GM19238 (cell line): ENCODE measurements at regions not wholly inside any gene's neighbourhood (a gene's known extent, or its start where the extent isn't known, plus 50 kb on each side); places are given as distances from the start of the nearest gene placed in this dataset.

Experiments used
- DNase-seq: peaks from one replicate; pipeline ENCODE4 v3.0.0; 2011; ENCODE audit warnings: low spot score; ENCODE audit not compliant: insufficient read length

DNA sequence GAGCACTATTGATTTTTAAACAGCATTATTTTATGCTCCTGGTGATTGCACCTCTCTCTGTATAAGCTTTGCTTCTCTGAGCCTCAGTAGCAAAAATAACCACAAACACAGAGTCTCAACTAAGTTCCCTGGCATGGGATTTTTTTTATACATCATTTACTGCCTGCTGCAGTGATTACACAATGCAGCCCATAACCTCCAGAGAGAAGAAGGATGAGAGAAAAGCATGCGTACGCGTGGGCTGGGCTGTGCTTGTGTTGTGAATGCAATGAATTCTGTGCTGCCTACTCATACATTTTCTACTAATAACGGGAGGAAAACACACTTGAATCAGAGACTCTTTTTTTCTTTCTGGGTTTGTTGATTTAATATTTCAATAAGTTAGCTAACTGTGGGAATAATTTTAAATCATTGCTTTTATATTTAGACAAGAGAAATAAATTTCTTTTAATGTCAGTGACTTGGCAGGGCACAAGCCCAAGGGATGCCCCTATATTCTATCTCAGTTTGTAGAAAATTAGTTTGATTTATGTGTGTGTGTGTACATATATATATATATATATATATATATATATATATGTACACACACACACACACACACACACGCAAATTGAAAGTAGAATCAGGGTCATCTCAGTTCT, 351.5 kb downstream of the MED10 start:
- DNase-seq = no peak

DNA sequence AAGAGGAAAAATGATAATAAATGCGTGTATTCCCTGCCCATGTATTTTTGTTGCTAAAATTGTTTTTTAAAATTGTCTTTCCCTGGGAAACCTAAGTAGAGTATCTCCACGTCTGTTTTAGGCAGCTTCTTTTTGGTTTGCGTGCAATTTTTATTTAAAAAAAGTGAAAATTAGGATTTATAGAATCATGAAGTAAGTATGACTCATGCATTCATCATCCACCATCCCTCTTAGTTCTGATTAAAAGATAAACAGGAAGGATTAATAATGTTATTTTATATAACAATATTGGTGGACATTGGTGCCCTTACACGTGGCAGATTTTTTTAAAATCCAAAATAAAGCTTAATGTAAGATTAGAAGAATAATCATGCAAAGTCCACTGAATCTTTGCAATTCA, 358.7 kb downstream of the MED10 start:
- no peak for DNase-seq

DNA sequence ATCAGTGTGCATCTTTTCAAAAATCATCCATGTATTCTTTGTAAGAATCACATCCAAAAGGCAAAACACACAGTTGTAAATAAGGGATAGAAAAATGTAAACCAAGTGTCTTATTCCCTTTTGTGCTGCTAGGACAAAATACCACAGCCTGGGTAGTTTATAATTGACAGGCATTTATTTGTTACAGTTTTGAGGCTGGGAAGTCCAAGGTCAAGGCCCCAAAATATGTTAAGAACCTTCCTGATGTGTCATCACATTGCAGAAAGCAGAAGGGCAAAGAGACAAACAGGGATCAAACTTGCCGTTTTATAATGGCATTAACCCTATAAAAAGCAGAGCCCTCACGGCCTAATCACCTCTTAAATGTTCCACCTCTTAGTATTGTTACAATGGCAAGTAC, 364.8 kb downstream of the MED10 start:
- no peak for DNase-seq

DNA sequence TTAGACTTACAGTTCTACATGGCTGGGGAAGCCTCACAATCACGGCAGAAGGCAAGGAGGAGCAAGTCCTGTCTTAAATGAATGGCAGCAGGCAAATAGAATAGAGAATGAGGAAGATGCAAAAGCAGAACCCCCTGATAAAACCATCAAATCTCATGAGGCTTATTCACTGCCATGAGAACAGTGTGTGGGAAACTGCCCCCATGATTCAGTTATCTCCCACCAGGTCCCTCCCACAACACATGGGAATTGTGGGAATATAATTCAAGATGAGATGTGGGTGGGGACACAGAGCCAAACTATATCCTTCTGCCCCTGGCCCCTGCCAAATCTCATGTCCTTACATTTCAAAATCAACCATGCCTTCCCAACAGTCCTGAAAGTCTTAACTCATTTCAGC, 367.1 kb downstream of the MED10 start:
- DNase-seq = no peak

DNA sequence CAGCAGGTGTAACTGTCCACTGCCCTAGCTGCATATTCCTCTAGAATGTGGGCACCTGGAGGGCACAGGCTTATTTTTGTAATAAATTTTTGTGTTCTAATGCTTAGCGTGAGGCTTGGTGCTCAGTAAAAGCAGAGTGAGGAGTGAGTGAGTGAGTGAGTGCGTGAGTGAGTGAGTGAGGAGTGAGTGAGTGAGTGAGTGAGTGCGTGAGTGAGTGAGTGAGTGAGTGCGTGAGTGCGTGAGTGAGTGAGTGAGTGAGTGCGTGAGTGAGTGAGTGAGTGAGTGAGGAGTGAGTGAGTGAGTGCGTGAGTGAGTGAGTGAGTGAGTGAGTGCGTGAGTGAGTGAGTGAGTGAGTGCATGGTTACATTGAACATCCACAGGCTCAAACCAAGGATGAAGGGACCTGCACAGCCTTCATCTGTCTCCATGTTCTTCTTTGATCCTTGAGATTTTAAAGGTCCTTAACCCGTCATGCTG, 371.5 kb downstream of the MED10 start:
- DNase-seq = no peak

DNA sequence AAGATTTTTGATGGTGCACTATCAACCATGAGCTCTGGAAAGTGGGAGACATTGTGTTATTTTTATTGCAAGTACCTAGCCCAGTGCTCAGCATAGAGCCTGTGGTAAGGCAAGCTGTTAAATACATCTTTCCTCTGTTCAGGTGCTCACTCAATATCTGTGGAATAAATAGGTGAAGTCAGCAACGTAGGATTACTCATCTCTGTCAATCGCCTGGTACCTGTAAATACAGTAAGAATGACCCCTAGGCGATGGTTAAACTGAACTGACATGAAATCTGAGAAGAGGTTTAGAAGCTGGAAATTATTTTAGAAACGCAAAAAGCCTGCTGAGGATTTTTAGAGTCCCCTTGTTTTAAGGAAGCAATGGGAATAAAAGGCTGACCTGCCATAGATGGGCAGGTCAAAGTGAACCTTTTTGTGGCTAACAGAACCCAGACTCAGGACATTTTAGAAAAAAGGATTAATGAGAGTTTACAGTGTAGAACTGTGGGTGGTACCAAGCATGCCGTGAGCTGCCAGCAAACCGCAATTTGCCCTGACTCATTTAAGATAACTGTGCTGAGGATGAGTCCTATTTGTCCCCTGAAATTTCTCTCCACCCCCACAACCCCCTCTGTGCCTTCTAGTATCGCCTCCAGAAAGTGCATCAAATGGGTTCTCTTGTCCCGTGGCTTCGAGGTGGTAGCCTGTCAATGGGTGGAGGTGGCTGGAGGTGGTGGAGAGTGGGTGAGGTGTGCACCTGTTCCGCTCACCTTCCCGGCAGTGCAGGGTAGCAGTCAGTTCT, 375.1 kb downstream of the MED10 start:
- no peak for DNase-seq

DNA sequence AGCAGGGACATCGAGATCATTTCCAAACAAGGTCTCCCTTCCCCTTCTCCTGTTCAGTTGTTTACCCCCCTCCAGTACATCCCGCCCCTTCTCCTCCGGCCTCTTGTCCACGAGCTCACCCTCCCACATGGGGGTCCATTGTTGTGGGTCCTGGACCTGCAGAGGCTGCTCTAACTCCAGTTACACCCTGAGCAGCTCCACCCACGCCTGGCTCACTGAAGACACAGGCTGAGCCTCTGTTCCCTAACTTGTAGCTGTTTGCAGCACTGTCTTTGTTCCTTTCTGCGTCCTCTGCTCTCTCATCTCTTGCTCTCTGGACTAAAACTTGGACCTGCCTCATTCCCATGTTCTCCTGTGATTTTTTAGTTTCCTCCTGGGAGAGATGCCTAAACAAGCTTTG, 377.5 kb downstream of the MED10 start:
- DNase-seq = no peak

DNA sequence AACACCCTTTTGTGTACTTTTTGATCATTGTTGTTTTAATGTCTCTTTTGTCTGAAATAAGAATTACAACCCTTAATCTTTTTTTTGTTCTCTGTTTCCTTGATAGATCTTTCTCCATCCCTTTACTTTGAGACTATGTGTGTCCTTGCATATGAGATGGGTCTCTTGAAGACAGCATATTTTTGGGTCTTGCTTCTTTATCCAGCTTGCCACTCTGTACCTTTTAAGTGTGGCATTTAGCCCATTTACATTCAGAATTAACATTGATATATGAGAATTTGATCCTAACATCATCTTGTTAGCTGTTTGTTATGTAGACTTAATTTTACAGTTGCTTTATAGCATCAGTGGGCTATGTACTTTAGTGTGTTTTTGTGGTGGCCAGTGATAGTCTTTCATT, 382.5 kb downstream of the MED10 start:
- DNase-seq = no peak

DNA sequence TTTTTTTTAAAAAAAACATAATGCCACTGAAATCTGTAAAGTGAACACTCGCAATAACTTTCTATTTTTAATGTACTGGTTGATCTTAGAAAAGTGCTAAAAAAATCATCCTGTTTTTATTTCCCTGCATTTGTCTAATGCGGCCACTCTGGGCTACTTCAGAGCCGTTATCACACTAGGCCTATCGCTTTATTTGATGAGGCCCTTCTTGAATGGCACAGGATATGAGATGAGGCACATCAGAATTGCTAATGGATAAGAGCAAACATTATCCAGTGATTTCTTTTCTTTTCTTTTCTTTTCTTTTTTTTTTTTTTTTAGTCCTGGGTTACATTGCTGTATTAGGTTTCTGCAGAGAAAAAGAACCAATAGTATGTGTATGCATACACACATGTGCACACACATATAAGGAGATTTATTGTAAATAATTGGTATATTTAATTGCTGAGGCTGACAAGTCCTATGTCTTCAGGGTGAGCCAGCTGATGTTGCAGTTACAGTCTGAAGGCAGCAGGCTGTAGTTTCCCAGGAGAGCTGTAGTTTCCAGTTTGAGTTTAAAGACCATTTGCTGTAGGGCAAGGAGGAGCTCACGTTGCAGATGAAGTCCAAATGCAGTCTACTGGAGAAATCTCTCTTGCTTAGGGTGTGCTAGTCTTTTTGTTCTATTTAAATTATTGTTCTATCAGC, 391.7 kb downstream of the MED10 start:
- DNase-seq = no peak

DNA sequence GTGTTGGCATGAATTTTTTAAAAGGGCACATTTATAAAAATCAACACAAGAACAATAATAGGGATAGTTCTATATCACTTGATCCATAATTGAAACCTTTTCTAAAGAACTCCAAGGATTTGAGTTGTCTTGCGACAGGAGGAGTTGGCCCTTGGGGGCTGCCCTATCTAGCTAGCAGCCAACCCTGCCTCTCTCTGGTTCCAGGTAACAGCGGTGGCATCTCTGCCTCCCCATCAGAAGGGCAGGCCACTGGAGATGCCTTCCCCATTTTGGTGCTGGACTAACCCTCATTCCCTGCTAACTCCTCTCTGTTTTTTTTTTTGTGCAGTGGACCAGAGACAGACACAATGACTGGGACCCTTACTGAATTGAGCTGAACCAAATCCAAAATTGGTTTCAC, 393.0 kb downstream of the MED10 start:
- no peak for DNase-seq

DNA sequence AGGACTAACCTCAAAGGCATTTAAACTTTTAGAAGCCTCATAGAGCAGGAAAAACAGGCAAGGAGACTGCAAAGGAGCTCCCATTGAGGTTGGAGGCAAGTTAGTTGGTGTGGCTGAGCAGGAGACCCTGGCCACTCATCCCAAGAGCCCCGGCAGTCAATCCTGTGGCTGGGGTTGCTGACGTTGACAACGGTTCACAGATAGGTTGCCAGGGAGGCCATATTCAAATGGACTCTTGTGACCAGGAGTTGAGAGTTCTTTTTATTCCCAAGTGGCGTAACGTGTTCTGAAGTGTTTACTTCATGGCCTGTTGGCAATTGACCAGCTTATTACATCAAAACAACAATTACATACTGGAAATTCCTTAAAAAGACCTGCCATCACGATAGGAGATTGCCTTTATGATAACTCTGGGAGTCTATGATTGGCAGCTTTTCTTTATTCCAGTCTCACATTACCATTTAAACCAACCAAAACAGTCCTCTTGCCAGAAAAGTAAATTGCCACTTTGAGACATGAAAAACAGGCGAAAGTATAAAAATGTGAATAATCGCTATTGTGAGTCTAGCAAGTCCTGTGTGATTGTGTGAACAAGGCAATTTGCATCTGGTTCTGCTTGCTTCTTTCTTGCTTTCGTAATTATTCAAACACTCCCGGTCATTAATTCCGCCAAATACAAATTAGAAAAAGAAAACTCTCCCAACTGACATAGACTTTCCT, 394.9 kb downstream of the MED10 start:
- DNase-seq = no peak

DNA sequence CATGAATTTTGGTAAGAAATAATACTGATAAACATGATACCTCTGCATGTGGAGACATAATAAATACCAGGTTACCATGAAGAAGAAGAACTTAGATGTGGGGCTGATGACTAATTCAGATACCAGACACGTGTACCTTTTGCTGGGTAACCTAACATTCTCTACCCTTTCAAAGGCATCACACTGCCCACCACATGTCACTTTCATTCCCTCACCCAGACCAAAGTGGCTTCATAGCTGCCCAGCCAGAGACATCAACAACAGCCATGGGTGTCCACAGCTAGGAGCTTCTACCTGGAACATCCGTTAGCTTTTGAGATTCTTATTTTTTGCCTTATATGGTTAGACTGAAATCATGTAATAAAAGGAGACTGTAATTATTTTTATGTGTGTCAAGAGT, 396.8 kb downstream of the MED10 start:
- no peak for DNase-seq

DNA sequence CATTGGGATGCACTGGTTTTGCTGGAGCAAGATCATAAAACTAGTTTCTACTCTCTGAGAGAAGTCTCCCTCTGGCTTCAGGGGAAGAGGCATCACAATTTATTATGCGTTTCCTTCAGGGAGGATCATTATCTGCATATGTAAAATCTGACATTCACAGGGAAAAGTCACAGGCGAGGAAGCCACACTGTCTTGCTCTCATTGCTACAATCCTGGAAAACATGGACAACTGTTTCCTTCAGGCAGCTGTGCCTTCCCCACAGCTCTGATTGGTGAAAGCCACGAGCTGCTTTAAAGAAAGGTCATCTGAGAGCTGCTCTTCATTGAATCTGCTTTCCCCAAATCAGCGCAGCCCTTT, 397.8 kb downstream of the MED10 start:
- no peak for DNase-seq

DNA sequence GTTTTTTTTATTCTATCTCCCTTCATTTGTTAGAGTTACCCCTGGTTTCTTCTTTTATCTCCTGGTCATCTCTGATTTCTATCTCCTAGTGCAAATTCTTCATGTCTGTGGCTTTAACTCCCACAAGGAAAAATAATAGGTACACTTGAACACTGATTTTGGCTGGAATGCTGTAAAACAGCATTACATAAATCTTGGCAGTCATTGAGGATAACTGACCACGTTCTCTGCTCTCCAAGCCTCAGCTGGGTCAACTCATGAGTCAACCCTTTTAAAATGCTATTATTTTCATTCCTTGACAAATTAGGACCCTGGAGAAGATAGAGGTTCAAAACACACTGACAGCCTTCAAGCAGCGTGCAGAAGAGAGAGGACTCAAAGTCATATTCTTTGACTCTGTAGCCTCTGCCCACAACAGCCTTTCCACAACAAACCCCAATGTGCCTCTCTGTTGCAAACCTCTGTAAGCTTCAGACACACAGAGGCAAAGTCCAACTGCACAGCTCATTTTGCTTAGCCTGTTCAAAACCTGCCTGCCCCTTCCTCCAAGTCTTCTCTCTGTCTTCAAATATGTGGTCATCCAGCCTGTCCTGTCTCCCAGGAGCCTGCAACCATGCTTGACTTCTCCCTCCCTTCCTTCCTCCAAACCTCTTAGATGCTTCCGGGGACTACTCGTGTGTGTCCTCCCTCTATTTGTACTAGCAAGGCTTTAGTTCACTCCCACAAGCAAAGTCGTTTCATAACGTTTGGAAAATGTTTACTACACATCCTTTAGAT, 398.4 kb downstream of the MED10 start:
- DNase-seq = no peak

DNA sequence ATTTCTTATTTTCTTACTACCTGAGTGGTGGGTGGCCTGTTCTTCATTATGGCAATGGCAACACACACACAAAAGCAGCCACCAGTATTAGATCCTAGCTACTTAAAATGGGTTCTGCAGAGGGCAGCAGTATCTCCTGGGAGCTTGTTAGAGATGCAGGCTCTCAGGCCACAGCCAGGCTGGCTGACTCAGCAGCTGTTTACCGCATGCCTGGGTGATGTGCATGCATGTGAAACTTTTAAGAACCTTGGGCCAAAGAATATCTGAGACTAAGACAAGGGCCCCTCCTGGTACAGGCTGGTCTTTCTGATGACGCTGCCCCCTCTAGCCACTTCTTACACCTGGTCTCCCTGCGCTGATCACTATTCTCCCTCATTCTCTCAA, 399.0 kb downstream of the MED10 start:
- no peak for DNase-seq

DNA sequence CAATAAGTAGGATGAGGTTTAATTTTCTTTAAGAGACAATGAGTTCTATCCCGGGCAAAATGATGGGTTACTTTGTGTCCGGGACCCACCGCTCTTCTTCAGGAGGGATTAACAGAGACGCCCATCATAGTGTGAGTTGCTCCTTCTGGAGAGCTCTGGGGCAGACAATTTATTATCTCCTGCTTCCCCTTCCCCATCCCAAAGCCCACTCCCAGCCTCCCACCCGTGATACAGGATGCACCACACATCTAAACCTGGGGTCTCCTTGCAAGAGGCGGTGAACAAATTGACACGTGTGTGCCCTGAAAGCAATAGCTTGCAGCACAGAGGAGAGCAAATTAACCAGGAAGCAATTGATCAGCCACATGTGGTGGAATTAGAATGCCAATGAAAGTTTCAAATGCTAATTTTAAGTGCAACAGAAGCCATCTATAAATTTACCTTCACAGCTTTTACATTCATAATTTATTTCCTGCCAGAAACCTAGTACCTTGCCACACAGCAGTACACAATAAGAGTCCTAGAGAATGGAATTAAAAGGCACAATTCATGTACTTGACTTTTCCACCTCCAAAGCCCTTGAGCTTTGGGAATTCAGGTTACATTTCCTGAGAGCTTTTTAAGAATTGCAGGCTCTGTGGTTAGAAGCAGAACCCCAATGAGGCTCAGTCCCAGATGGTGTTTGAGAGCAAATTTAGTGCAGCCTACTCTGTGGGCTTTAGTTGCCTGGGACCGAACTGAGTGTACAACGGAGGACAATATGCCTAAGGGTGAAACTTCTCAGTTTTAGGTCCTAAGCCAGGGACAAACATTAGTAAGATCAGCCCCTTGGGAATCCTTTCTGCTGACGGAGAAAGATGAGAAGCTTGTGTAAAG, 399.6 kb downstream of the MED10 start:
- no peak for DNase-seq

DNA sequence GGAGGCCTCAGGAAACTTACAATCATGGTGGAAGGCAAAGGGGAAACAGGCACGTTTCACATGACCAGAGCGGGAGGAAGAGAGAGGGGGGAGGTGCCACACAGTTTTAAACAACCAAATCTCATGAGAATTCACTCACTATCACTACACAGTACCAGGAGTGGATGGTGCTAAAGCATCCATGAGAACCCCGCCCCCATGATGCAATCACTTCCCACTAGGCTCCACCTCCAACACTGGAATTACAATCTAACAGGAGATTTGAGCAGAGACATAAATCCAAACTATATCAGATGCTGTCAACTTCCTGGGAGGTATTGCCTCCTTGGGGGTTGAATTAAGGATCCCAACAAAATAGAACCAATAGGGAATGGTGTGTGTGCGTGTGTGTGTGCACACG, 407.1 kb downstream of the MED10 start:
- DNase-seq = no peak

DNA sequence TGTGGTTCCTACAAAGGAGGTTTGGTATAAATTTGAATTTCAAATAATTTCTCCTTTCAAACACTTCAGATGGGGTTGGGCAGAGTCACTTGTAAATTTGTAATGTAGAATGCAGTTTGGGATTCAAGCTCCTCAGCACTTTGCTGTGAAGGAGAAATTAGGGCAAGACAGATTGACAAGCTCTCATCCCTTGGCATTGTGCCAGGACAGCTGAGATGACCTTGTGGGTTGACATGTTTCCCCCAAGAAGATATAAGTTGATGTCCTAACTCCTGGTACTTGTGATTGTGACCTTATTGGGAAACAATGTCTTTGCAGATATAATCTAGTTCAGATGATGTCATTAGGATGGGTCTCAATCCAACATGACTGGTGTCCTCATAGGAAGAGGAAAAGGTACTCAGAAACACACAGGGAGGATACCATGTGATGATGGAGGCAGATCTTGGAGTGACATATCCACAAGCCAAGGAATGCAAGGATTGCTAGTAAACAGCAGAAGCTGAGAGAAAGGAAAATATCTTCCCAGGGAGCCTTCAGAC, 408.3 kb downstream of the MED10 start:
- DNase-seq = no peak

DNA sequence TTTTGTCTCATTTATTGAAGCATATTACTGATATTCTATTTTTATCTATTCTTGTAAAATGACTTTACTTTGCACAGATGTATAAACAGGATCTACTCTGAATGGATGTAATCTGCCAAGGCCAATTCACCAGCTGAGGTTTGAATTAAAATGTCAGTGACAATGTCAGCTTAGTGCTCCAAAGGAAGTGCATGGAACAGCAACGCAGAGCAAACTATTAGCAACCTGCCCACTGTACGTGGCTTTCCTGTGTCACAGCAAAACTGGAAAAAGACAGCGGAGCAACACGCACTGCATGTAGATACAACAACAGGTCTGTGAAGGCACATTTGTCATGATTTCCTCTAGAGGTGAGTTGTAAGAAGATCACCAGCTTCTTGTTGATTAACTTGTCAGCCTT, 409.4 kb downstream of the MED10 start:
- no peak for DNase-seq

DNA sequence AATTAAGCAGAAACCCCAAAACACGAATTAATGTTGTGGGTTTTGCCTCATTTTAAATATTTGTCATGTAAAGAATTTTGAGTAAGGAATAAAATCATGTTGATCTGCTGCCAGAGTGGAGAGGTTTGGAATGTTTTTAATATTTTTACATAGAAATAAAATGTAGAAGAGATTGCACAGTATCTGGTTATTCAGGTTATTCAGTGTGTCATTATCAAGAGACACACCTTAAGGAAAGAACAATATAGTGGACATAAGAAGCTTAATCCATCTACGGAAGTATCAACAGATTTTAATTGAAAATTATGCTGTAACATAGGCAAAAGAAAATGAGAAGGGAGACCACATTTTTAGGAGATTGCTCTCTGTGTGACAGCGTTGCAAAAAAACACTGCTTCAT, 410.4 kb downstream of the MED10 start:
- DNase-seq = no peak
